ENCODE measurements at regions not wholly inside any gene's neighbourhood (a gene's known extent, or its start where the extent isn't known, plus 50 kb on each side); places are given as distances from the start of the nearest gene placed in this dataset.

DNA sequence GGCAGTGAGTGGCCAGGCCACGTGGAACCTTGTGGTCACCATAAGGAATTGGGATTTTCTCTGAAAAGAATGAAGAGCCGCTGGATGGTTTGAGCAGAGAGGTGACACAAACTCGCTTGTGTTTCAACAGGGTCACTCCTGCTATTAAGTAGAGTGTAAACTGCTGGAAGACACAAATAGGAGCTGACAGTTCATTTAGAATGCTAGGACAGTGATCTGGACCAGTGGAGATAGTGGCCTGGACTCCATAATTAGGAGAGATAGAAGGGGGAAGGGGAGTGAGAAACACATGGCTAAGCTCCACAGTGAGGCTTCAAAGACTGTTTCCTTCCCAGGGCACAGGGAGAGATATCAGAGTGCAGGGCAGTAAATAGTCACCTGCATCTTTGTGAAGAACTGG, 381.1 kb upstream of the ST6GAL2 start:
- no peak for DNase-seq (ENCODE audit: extremely low read depth, insufficient read length)
- H3K36me3 ChIP-seq (ENCODE audit: control insufficient read depth, insufficient read depth, low read length): no peaks in the 10 kb centered on the region
- H3K27me3 ChIP-seq (replicated peaks; ENCODE audit: control insufficient read depth, insufficient read depth, low read length): no peaks in the 10 kb centered on the region
- TF ChIP-seq, protein P1, sequence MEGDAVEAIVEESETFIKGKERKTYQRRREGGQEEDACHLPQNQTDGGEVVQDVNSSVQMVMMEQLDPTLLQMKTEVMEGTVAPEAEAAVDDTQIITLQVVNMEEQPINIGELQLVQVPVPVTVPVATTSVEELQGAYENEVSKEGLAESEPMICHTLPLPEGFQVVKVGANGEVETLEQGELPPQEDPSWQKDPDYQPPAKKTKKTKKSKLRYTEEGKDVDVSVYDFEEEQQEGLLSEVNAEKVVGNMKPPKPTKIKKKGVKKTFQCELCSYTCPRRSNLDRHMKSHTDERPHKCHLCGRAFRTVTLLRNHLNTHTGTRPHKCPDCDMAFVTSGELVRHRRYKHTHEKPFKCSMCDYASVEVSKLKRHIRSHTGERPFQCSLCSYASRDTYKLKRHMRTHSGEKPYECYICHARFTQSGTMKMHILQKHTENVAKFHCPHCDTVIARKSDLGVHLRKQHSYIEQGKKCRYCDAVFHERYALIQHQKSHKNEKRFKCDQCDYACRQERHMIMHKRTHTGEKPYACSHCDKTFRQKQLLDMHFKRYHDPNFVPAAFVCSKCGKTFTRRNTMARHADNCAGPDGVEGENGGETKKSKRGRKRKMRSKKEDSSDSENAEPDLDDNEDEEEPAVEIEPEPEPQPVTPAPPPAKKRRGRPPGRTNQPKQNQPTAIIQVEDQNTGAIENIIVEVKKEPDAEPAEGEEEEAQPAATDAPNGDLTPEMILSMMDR (IDR thresholded peaks at IDR 0.05; ENCODE audit: insufficient read depth, low read length, poor library complexity, severe bottlenecking): no peak
- H3K4me3 ChIP-seq (replicated peaks; ENCODE audit: low read depth, low read length): no peak overlapping the region

DNA sequence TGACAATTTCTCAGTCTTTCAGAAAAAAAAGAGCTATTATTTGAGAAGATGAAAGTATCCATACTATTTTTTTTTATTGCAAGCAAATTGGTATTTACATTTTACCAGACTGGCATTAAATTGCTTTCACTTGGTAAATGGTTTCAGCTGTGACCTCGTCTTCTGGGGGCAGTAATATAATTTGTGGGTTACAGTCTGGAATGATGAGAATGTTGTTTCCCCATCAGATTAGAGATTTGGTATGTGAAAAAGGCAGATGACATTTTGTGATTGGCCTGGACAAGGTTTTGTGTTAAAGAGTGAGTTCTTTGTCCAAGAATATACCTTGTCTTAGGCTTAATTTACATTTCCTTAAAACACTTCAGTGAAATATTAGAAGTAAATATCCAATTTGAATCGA, 390.1 kb upstream of the ST6GAL2 start:
- TF ChIP-seq, protein P1 (IDR thresholded peaks at IDR 0.05; ENCODE audit: insufficient read depth, low read length, poor library complexity, severe bottlenecking): no peak
- no peak overlapping the region for H3K4me3 ChIP-seq (replicated peaks; ENCODE audit: low read depth, low read length)

DNA sequence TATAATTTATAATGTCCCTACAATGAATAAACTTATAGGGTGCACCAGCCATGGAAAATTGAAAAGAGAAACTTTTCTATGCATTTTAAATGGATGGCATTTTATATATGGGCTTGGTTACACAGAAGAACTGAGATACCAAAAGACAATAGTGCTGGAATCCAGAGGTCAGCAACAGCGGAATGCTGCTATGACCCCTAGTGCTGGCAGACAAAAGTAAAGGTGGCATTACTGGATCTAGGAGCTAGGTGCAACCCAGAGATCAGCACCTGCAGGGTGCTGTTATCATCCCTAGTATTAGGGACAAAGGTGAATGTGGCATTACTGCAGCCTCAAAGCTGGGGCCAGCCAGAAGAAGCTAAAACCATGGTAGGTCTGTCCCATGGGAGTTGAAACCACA, 392.7 kb upstream of the ST6GAL2 start:
- DNase-seq (ENCODE audit: extremely low read depth, insufficient read length): no peak
- H3K27me3 ChIP-seq (replicated peaks; ENCODE audit: control insufficient read depth, insufficient read depth, low read length): no peaks in the 10 kb centered on the region
- TF ChIP-seq, protein P1 (IDR thresholded peaks at IDR 0.05; ENCODE audit: insufficient read depth, low read length, poor library complexity, severe bottlenecking): no peak

More for the DNA sequence above, 390.1 kb upstream of the ST6GAL2 start:
- Histone ChIP-seq H3K27me3 (replicated peaks; ENCODE audit: control insufficient read depth, insufficient read depth, low read length) (no peaks in the 10 kb centered on the region), H3K36me3 (ENCODE audit: control insufficient read depth, insufficient read depth, low read length) (no peaks in the 10 kb centered on the region)
- DNase-seq (ENCODE audit: extremely low read depth, insufficient read length): no peak

DNA sequence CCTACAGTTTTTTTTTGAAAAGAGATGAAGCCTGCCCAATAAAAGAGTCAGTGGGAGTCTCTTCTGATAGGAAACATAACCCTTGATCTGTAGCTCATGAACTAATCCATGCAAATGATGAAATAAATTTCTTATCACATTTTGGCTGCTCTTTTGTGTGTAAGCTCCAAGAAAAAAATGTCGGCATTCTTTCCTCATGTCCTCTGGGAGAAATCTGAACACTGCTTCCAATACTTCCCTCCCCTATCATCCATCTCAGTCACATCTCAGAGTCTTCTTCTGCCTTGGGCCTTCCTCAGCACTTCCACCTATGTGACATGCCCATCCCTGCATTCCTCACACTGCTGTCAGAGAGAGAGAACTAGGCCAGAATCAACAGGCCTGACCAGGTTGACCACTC, 395.7 kb upstream of the ST6GAL2 start:
- TF ChIP-seq, protein P1 (IDR thresholded peaks at IDR 0.05; ENCODE audit: insufficient read depth, low read length, poor library complexity, severe bottlenecking): no peak
- H3K27me3 ChIP-seq (replicated peaks; ENCODE audit: control insufficient read depth, insufficient read depth, low read length): no peaks in the 10 kb centered on the region
- DNase-seq (ENCODE audit: extremely low read depth, insufficient read length): no peak
- no peaks in the 10 kb centered on the region for H3K36me3 ChIP-seq (ENCODE audit: control insufficient read depth, insufficient read depth, low read length)
- H3K4me3 ChIP-seq (replicated peaks; ENCODE audit: low read depth, low read length): no peak overlapping the region

More for the DNA sequence above, 392.7 kb upstream of the ST6GAL2 start:
- Histone ChIP-seq H3K4me3 (replicated peaks; ENCODE audit: low read depth, low read length) (no peak overlapping the region), H3K36me3 (ENCODE audit: control insufficient read depth, insufficient read depth, low read length) (no peaks in the 10 kb centered on the region)

DNA sequence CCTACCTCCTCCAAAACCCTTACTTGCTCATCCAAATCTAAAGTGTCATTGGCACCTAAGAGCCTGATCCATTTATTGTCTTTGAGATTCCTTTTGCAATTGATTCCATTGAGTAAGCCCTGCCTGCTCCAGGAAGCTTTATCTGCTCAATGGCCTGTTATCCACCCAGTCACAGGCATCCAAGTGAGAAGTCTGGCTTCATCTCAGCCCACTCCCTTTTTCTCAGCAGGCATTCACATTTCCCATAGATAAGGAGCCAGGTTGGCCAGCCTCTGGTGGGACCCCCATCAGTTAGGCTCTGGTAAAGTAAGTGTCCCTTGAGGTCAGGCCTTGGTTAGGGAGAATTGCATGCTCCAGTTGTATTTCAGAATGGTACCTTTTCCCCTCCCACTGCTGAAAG, 396.2 kb upstream of the ST6GAL2 start:
- DNase-seq (ENCODE audit: extremely low read depth, insufficient read length): no peak
- TF ChIP-seq, protein P1 (IDR thresholded peaks at IDR 0.05; ENCODE audit: insufficient read depth, low read length, poor library complexity, severe bottlenecking): no peak
- Histone ChIP-seq H3K27me3 (replicated peaks; ENCODE audit: control insufficient read depth, insufficient read depth, low read length) (no peaks in the 10 kb centered on the region), H3K36me3 (ENCODE audit: control insufficient read depth, insufficient read depth, low read length) (no peaks in the 10 kb centered on the region), H3K4me3 (replicated peaks; ENCODE audit: low read depth, low read length) (no peak overlapping the region)

DNA sequence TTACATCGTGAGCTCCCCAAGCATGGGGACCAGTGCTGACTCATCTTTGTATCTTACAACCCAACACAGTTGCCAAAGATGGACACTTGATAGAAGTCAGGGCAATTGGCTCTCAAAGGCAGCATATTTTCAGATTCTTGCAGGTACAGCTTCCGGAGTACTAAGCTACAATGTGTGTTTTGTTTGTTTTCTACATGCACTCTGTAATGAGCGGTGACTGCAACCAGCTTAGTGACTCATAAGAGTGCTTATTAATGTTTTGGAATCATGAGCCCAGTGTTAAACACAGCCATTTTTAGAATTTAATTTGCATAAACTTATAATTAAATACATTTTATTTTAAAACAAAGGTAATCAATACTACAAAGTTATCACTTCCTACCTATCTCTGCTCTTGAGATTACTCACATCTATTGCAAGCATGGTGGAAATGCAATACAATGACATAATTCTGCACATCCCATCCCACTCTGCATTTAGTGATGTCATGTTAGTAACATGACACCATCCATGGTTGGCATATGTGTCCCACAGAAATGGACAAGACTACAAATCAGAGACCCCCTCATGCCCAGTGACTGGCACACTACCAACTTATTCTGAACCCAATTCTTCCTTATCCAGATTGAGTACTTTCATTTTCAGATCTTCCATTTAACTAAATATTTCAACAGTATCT, 399.8 kb upstream of the ST6GAL2 start:
- Histone ChIP-seq H3K36me3 (ENCODE audit: control insufficient read depth, insufficient read depth, low read length) (no peaks in the 10 kb centered on the region), H3K4me3 (replicated peaks; ENCODE audit: low read depth, low read length) (no peak overlapping the region), H3K27me3 (replicated peaks; ENCODE audit: control insufficient read depth, insufficient read depth, low read length) (no peaks in the 10 kb centered on the region)
- TF ChIP-seq, protein P1 (IDR thresholded peaks at IDR 0.05; ENCODE audit: insufficient read depth, low read length, poor library complexity, severe bottlenecking): no peak
- DNase-seq (ENCODE audit: extremely low read depth, insufficient read length): no peak

Data from GM06990 (cell line).